K562 (cell line): ENCODE measurements at regions not wholly inside any gene's neighbourhood (a gene's known extent, or its start where the extent isn't known, plus 50 kb on each side); places are given as distances from the start of the nearest gene placed in this dataset.

Source experiments
- ARID2 ChIP-seq: fragments of 450-650 bp; IDR thresholded peaks from 2 replicates; pipeline ENCODE4 v1.6.1; 2017; ENCODE audit warnings: antibody characterized with exemption, mild to moderate bottlenecking
- BHLHE40 ChIP-seq: IDR thresholded peaks from 2 replicates; pipeline ENCODE4 v1.6.1; 2011; ENCODE audit warnings: low read length, improper control_type of control experiment
- DACH1 ChIP-seq: fragments of 450-650 bp; IDR thresholded peaks from 2 replicates; pipeline ENCODE4 v1.6.1; 2018; ENCODE audit not compliant: partially characterized antibody
- EGR1 ChIP-seq: fragments of 450-650 bp; conservative IDR thresholded peaks from 2 replicates; pipeline ENCODE4 v1.6.1; 2017; ENCODE audit warnings: mild to moderate bottlenecking
- ELF1 ChIP-seq: fragments of 200-800 bp; sonication (Bioruptor generic); IDR thresholded peaks from 2 replicates; pipeline ENCODE4 v1.6.1; 2016; ENCODE audit warnings: missing genetic modification characterization, missing compliant biosample characterization
- MYNN ChIP-seq, 2 experiments: sonication (generic); formaldehyde crosslinking in 1 of 2; IDR thresholded peaks; 2 replicates each; pipeline versions ENCODE4 v1.5.0 to v1.6.1; 2016 to 2020; ENCODE audit warnings: antibody characterized with exemption in 1 of 2, missing genetic modification reagents in 1 of 2
- NR2C2 ChIP-seq, 2 experiments: fragments of 200-800 bp in 1 of 2; sonication (Bioruptor generic) in 1 of 2; sonication (generic) in 1 of 2; formaldehyde crosslinking in 1 of 2; IDR thresholded peaks; 2 replicates each; pipeline versions ENCODE4 v1.6.1 to v1.8.0; 2016 to 2022; ENCODE audit warnings: mild to moderate bottlenecking in 1 of 2, missing compliant biosample characterization in 1 of 2, missing genetic modification characterization in 1 of 2, missing genetic modification reagents in 1 of 2
- POLR2A ChIP-seq: fragments of 450-650 bp; conservative IDR thresholded peaks from 2 replicates; pipeline ENCODE4 v1.6.1; 2016
- POLR2G ChIP-seq: fragments of 200-400 bp; formaldehyde crosslinking; IDR thresholded peaks from 2 replicates; pipeline ENCODE4 v1.6.1; 2017; ENCODE audit warnings: low read depth, mild to moderate bottlenecking, antibody characterized with exemption, low read length, moderate library complexity
- RBM22 ChIP-seq: fragments of 200-400 bp; formaldehyde crosslinking; IDR thresholded peaks from 2 replicates; pipeline ENCODE4 v1.6.1; 2018; ENCODE audit warnings: low read length, low read depth; ENCODE audit not compliant: poor library complexity, severe bottlenecking
- SREBF2 ChIP-seq: sonication (generic); formaldehyde crosslinking; IDR thresholded peaks from 2 replicates; pipeline ENCODE4 v1.4.0; 2020; ENCODE audit warnings: mild to moderate bottlenecking, missing genetic modification reagents
- SUPT5H ChIP-seq: fragments of 450-650 bp; IDR thresholded peaks from 2 replicates; pipeline ENCODE4 v1.6.1; 2016
- TEAD2 ChIP-seq: fragments of 450-650 bp; IDR thresholded peaks from 2 replicates; pipeline ENCODE4 v1.6.1; 2016; ENCODE audit warnings: missing genetic modification characterization, control low read depth, missing compliant biosample characterization
- YY1 ChIP-seq, 3 experiments: IDR thresholded peaks; 2 replicates each; pipeline ENCODE4 v1.6.1; 2011; ENCODE audit warnings: low read length in 2 of 3, mild to moderate bottlenecking in 2 of 3, moderate library complexity in 2 of 3, borderline replicate concordance in 1 of 3, control low read depth in 1 of 3, low read depth in 1 of 3; ENCODE audit not compliant: insufficient read depth in 3 of 3, insufficient replicate concordance in 2 of 3, control insufficient read depth in 1 of 3, insufficient read length in 1 of 3; ENCODE audit errors: extremely low read depth in 1 of 3
- ZBTB7A ChIP-seq: IDR thresholded peaks from 2 replicates; pipeline ENCODE4 v1.6.1; 2011; ENCODE audit warnings: low read depth, mild to moderate bottlenecking, low read length, moderate library complexity, borderline replicate concordance; ENCODE audit not compliant: control insufficient read depth
- ZNF57 ChIP-seq: fragments of 450-650 bp; formaldehyde crosslinking; IDR thresholded peaks from 2 replicates; pipeline ENCODE4 v1.4.0; 2020; ENCODE audit warnings: mild to moderate bottlenecking, moderate library complexity
- ZNF79 ChIP-seq: fragments of 250-450 bp; sonication (Bioruptor Pico); IDR thresholded peaks from 2 replicates; pipeline ENCODE4 v1.4.0; 2020; ENCODE audit warnings: low read depth, mild to moderate bottlenecking, moderate library complexity
- ZSCAN32 ChIP-seq: fragments of 450-650 bp; formaldehyde crosslinking; IDR thresholded peaks from 2 replicates; pipeline ENCODE4 v1.4.0; 2020; ENCODE audit warnings: mild to moderate bottlenecking, moderate library complexity
- TF ChIP-seq, protein P1 (sequence below), 2 experiments: fragments of 200-800 bp in 1 of 2; sonication (Bioruptor generic) in 1 of 2; sonication (generic) in 1 of 2; formaldehyde crosslinking in 1 of 2; IDR thresholded peaks in 1 of 2; conservative IDR thresholded peaks in 1 of 2; 2 replicates each; pipeline versions ENCODE4 v1.5.0 to v1.6.1; 2016 to 2020; ENCODE audit warnings: missing compliant biosample characterization in 1 of 2, missing genetic modification characterization in 1 of 2, missing genetic modification reagents in 1 of 2
- TF ChIP-seq, protein P2 (sequence below): fragments of 450-650 bp; IDR thresholded peaks from 2 replicates; pipeline ENCODE4 v1.6.1; 2017; ENCODE audit warnings: antibody characterized with exemption, mild to moderate bottlenecking
- TF ChIP-seq, protein P3 (sequence below): fragments of 250-450 bp; sonication (Bioruptor Pico); IDR thresholded peaks from 2 replicates; pipeline ENCODE4 v1.8.0; 2021; ENCODE audit warnings: borderline replicate concordance, mild to moderate bottlenecking, moderate library complexity; ENCODE audit not compliant: poor library complexity, severe bottlenecking

DNA sequence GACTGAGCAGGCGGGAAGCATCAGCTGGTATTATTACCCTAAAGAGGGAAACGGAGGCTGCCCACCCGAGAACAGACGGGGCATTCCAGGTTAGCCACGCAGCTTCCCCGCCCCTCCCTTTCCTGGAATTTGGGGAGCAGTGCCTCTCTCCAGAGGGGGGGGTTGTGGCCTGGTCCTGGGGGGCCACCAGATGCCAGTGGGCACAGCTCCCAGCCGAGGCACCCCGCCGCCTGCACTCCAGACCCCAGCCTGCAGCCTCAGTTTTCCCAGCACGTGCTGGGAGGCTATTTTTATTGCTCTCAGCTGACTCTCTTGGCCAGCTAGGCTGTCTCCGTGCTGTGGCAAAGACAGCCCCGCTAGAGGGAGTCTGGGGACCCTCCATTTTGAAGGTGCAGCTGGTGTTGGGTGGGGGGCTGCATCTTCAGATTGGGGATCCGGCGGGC, 62.7 kb upstream of the GSE1 start (continued):
- TF ChIP-seq, protein P1, sequence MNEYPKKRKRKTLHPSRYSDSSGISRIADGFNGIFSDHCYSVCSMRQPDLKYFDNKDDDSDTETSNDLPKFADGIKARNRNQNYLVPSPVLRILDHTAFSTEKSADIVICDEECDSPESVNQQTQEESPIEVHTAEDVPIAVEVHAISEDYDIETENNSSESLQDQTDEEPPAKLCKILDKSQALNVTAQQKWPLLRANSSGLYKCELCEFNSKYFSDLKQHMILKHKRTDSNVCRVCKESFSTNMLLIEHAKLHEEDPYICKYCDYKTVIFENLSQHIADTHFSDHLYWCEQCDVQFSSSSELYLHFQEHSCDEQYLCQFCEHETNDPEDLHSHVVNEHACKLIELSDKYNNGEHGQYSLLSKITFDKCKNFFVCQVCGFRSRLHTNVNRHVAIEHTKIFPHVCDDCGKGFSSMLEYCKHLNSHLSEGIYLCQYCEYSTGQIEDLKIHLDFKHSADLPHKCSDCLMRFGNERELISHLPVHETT (CRISPR knock-in tag; conservative IDR thresholded peaks at IDR 0.05 in 1 of 2, IDR thresholded peaks at IDR 0.05 in 1 of 2): no peak
- no peak for TF ChIP-seq ZNF79 (CRISPR knock-in tag)
- TF ChIP-seq POLR2G: peak; percentile 89
- TF ChIP-seq, protein P2, sequence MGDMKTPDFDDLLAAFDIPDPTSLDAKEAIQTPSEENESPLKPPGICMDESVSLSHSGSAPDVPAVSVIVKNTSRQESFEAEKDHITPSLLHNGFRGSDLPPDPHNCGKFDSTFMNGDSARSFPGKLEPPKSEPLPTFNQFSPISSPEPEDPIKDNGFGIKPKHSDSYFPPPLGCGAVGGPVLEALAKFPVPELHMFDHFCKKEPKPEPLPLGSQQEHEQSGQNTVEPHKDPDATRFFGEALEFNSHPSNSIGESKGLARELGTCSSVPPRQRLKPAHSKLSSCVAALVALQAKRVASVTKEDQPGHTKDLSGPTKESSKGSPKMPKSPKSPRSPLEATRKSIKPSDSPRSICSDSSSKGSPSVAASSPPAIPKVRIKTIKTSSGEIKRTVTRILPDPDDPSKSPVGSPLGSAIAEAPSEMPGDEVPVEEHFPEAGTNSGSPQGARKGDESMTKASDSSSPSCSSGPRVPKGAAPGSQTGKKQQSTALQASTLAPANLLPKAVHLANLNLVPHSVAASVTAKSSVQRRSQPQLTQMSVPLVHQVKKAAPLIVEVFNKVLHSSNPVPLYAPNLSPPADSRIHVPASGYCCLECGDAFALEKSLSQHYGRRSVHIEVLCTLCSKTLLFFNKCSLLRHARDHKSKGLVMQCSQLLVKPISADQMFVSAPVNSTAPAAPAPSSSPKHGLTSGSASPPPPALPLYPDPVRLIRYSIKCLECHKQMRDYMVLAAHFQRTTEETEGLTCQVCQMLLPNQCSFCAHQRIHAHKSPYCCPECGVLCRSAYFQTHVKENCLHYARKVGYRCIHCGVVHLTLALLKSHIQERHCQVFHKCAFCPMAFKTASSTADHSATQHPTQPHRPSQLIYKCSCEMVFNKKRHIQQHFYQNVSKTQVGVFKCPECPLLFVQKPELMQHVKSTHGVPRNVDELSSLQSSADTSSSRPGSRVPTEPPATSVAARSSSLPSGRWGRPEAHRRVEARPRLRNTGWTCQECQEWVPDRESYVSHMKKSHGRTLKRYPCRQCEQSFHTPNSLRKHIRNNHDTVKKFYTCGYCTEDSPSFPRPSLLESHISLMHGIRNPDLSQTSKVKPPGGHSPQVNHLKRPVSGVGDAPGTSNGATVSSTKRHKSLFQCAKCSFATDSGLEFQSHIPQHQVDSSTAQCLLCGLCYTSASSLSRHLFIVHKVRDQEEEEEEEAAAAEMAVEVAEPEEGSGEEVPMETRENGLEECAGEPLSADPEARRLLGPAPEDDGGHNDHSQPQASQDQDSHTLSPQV: 0 out of 2 replicates have a peak, but pooled peaks have one; percentile 11
- TF ChIP-seq RBM22: peak; percentile 86
- peak in 1 of 3 experiments; percentile 49 for TF ChIP-seq YY1 (IDR thresholded peaks at IDR 0.05; ENCODE audit: borderline replicate concordance in 1 of 3, control insufficient read depth in 1 of 3, extremely low read depth in 1 of 3, insufficient read depth in 3 of 3, insufficient read length in 1 of 3, insufficient replicate concordance in 2 of 3, low read depth in 1 of 3, low read length in 2 of 3)
- peak; percentile 20 for TF ChIP-seq DACH1
- TF ChIP-seq ELF1 (tag): no peak
- TF ChIP-seq, protein P3, sequence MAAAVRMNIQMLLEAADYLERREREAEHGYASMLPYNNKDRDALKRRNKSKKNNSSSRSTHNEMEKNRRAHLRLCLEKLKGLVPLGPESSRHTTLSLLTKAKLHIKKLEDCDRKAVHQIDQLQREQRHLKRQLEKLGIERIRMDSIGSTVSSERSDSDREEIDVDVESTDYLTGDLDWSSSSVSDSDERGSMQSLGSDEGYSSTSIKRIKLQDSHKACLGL: no peak
- TF ChIP-seq ZSCAN32 (CRISPR knock-in tag): no peak
- peak; percentile 30; the same call in 1 of the 2 replicates for TF ChIP-seq SUPT5H
- TF ChIP-seq TEAD2: no peak
- TF ChIP-seq NR2C2 (CRISPR knock-in tag; IDR thresholded peaks at IDR 0.05): no peak
- no peak for TF ChIP-seq NR2C2 (tag; IDR thresholded peaks at IDR 0.05)
- peak; percentile 19; the same call in 1 of the 2 replicates for TF ChIP-seq POLR2A
- TF ChIP-seq ZBTB7A: peak; percentile 42; the same call in 1 of the 2 replicates
- no peak for TF ChIP-seq ZNF57 (CRISPR knock-in tag)
- TF ChIP-seq BHLHE40: peak; percentile 81
- TF ChIP-seq ARID2: no peak
- TF ChIP-seq SREBF2 (CRISPR knock-in tag): no peak
- TF ChIP-seq EGR1: no peak
- 0 out of 2 replicates have a peak, but pooled peaks have one; percentile 17 for TF ChIP-seq MYNN (IDR thresholded peaks at IDR 0.05)
- TF ChIP-seq MYNN (CRISPR knock-in tag; IDR thresholded peaks at IDR 0.05): no peak
